PC-3 (cell line): ENCODE measurements at regions not wholly inside any gene's neighbourhood (a gene's known extent, or its start where the extent isn't known, plus 50 kb on each side); places are given as distances from the start of the nearest gene placed in this dataset.

ENCODE experiments used
- ATAC-seq: fragments of 200-7000 bp; cut with Tn5 transposase; 2 replicates; pipeline ENCODE4 v1.9.1; 2020; ENCODE audit warnings: mild to moderate bottlenecking, moderate library complexity
- BruUV-seq: library from RNA; stranded (reverse); fragments of 400-500 nt; replicated peaks from 2 replicates; lab custom pipeline; 2021; lab: Mats Ljungman, UMichigan
- CTCF ChIA-PET: fragments of 300-600 bp; sonication (Branson Sonifier 250); formaldehyde crosslinking; loops from one replicate; lab custom pipeline; 2022; ENCODE audit warnings: antibody characterized with exemption; lab: Charles Lee
- POLR2A ChIA-PET: fragments of 300-600 bp; sonication (Branson Sonifier 250); formaldehyde crosslinking; loops from one replicate; lab custom pipeline; 2022; ENCODE audit warnings: antibody characterized with exemption; ENCODE audit not compliant: unreplicated experiment; lab: Charles Lee
- DNase-seq: peaks from one replicate; pipeline ENCODE4 v3.0.0-alpha.2; 2015
- H2AFZ ChIP-seq: fragments of 300-600 bp; sonication (generic); 2 replicates; pipeline ENCODE4 v1.6.0; 2016; ENCODE audit warnings: antibody characterized with exemption, low read length
- H3F3A ChIP-seq: fragments of 300-600 bp; sonication (generic); one replicate; pipeline ENCODE4 v1.6.0; 2017; ENCODE audit warnings: antibody characterized with exemption, low read length, control low read depth, mild to moderate bottlenecking; ENCODE audit not compliant: unreplicated experiment
- H3K27ac ChIP-seq: fragments of 300-600 bp; sonication (generic); 2 replicates; pipeline ENCODE4 v1.5.1; 2016; ENCODE audit warnings: mild to moderate bottlenecking, low read length
- H3K27me3 ChIP-seq: fragments of 300-600 bp; sonication (generic); 2 replicates; pipeline ENCODE4 v1.6.1; 2016; ENCODE audit warnings: low read length, mixed read lengths
- H3K36me3 ChIP-seq: fragments of 300-600 bp; sonication (generic); 2 replicates; pipeline ENCODE4 v1.6.1; 2016; ENCODE audit warnings: low read depth, mixed run types, low read length, mixed read lengths
- H3K4me1 ChIP-seq: fragments of 300-600 bp; sonication (generic); 2 replicates; pipeline ENCODE4 v1.5.1; 2016; ENCODE audit warnings: low read length; ENCODE audit not compliant: insufficient read depth
- H3K4me2 ChIP-seq: fragments of 300-600 bp; sonication (generic); 2 replicates; pipeline ENCODE4 v1.6.0; 2016; ENCODE audit warnings: low read length
- H3K4me3 ChIP-seq: fragments of 300-600 bp; sonication (generic); 2 replicates; pipeline ENCODE4 v1.5.1; 2016; ENCODE audit warnings: mild to moderate bottlenecking, low read length, mixed read lengths
- H3K79me2 ChIP-seq: fragments of 300-600 bp; sonication (generic); 2 replicates; pipeline ENCODE4 v1.6.1; 2017; ENCODE audit warnings: low read length, mixed read lengths
- H3K9ac ChIP-seq: fragments of 300-600 bp; sonication (generic); 2 replicates; pipeline ENCODE4 v1.6.0; 2016; ENCODE audit warnings: mild to moderate bottlenecking, low read length
- H3K9me2 ChIP-seq: fragments of 300-600 bp; sonication (generic); replicated peaks from 2 replicates; pipeline ENCODE4 v1.6.1; 2016; ENCODE audit warnings: mixed run types, low read length, mixed read lengths
- H3K9me3 ChIP-seq: fragments of 300-600 bp; sonication (generic); 2 replicates; pipeline ENCODE4 v1.6.1; 2016; ENCODE audit warnings: low read length, mixed read lengths
- H4K20me1 ChIP-seq: fragments of 300-600 bp; sonication (generic); 2 replicates; pipeline ENCODE4 v1.6.1; 2016; ENCODE audit warnings: low read length, mixed read lengths
- CTCF ChIP-seq: fragments of 300-600 bp; sonication (generic); conservative IDR thresholded peaks from 2 replicates; pipeline ENCODE4 v1.5.1; 2017; ENCODE audit warnings: antibody characterized with exemption, low read depth, mild to moderate bottlenecking, low read length
- EZH2 ChIP-seq: fragments of 300-600 bp; sonication (generic); IDR thresholded peaks from one replicate; pipeline ENCODE4 v1.6.1; 2017; ENCODE audit warnings: antibody characterized with exemption, mild to moderate bottlenecking, low read length; ENCODE audit not compliant: unreplicated experiment
- EZH2phosphoT487 ChIP-seq: fragments of 300-600 bp; sonication (generic); IDR thresholded peaks from 2 replicates; pipeline ENCODE4 v1.6.1; 2018; ENCODE audit warnings: mild to moderate bottlenecking, antibody characterized with exemption, low read length, borderline replicate concordance
- intact Hi-C: fragments of 100-400 bp; cut with micrococcal nuclease; formaldehyde crosslinking; loops from 2 replicates; pipeline ENCODE4 v1.9.0; 2023

GRCh38 chr12:131218923-131219669 lies 265.4 kb downstream of the ADGRD1 start:
- Histone ChIP-seq H3K27ac (no peak overlapping the region), H3K4me1 (no peaks in the 10 kb centered on the region), H3K9me2 (no peaks in the 10 kb centered on the region), H3K4me3 (no peak overlapping the region), H3K27me3 (peaks cover 40% of the 10 kb centered on the region), H4K20me1 (no peaks in the 10 kb centered on the region), H3K36me3 (no peaks in the 10 kb centered on the region), H3K4me2 (no peak overlapping the region), H3F3A (no peaks in the 10 kb centered on the region), H3K79me2 (no peaks in the 10 kb centered on the region), H3K9me3 (no peaks in the 10 kb centered on the region), H3K9ac (no peak overlapping the region), H2AFZ (no peak overlapping the region)
- ATAC-seq = no peak
- TF ChIP-seq EZH2 (no peak), EZH2phosphoT487 (no peak)
- POLR2A ChIA-PET = no interaction called here
- BruUV-seq = no TSS peak
- CTCF ChIA-PET = no interaction called here
- intact Hi-C loops = no loop called here
- no peak for DNase-seq

DNA sequence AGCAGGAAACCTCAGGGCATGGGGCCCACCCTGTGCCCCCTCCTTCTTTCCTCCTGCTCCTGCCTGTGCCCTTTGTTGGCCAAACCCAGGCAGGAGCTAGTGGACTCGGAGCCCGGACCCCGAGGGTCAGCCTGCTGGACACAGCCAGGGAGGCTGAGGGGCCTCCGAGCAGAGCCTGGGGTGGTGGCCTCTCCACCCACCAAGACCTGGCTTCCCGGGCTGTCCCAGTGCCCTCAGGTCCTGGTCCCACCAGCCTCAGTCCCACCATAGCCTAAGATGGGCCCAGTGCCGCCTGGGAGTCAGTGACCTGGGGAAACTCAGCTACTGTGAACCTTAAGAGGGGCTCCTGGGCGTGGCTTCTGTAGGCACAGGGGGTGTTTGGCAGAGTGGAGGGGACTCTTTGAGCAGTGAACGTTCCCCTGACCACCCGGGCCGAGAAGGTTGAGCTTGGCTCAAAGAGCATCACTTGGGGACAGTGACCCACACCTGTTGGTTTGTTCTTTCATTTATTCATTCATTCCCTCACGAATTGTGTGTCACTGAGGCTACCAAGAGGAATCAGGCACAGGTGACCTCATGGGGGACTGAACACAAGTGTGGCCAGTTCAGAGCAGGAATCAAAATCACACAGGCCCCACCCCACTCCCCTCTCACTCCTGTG lies 266.1 kb downstream of the ADGRD1 start:
- CTCF ChIA-PET = no interaction called here

DNA sequence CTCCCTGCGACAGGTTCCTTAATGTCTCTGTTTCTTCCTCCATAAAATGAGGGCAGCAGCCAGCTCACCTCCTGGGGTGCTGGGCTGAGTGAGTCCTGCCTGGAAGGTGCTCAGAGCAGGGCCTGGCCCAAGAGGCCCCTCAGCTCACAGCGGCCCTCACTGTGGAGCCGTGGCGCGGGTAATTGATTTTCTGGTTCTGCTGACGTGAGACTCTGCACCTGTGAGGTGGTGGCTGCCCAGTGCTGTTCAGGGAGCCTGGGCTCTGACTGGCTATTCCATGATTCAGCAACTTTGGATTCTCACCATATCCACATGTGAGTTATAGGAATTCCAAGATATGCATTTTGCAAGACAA lies 266.6 kb downstream of the ADGRD1 start:
- POLR2A ChIA-PET = no interaction called here
- Histone ChIP-seq H3K27me3 (peaks cover 38% of the 10 kb centered on the region), H3K9ac (no peak overlapping the region), H4K20me1 (no peaks in the 10 kb centered on the region), H3K4me1 (no peaks in the 10 kb centered on the region), H3K79me2 (no peaks in the 10 kb centered on the region), H3K36me3 (no peaks in the 10 kb centered on the region), H3K4me3 (no peak overlapping the region), H3K9me3 (no peaks in the 10 kb centered on the region), H3F3A (no peaks in the 10 kb centered on the region), H3K27ac (no peak overlapping the region), H3K9me2 (no peaks in the 10 kb centered on the region), H2AFZ (no peak overlapping the region), H3K4me2 (no peak overlapping the region)
- CTCF ChIA-PET = no interaction called here
- no peak for ATAC-seq
- TF ChIP-seq EZH2 (no peak), CTCF (no peak), EZH2phosphoT487 (no peak)
- DNase-seq = no peak
- intact Hi-C loops = no loop called here
- BruUV-seq = no TSS peak

More for the DNA sequence above, 266.1 kb downstream of the ADGRD1 start:
- no peaks in the 10 kb centered on the region for H3K4me1 ChIP-seq
- TF ChIP-seq EZH2 = no peak
- no peak for TF ChIP-seq EZH2phosphoT487
- no peak for TF ChIP-seq CTCF
- intact Hi-C loops = no loop called here
- no peak for DNase-seq
- POLR2A ChIA-PET = no interaction called here
- H3K79me2 ChIP-seq = no peaks in the 10 kb centered on the region
- BruUV-seq = no TSS peak
- no peak overlapping the region for H3K9ac ChIP-seq
- H3F3A ChIP-seq = no peaks in the 10 kb centered on the region
- H3K27me3 ChIP-seq = peaks cover 38% of the 10 kb centered on the region
- H3K27ac ChIP-seq = no peak overlapping the region
- H3K4me2 ChIP-seq = no peak overlapping the region
- no peaks in the 10 kb centered on the region for H3K36me3 ChIP-seq
- no peaks in the 10 kb centered on the region for H4K20me1 ChIP-seq
- H3K9me3 ChIP-seq = no peaks in the 10 kb centered on the region
- no peaks in the 10 kb centered on the region for H3K9me2 ChIP-seq
- ATAC-seq = no peak
- H3K4me3 ChIP-seq = no peak overlapping the region
- no peak overlapping the region for H2AFZ ChIP-seq
